Keratinocyte (primary cell): ENCODE measurements at regions not wholly inside any gene's neighbourhood (a gene's known extent, or its start where the extent isn't known, plus 50 kb on each side); places are given as distances from the start of the nearest gene placed in this dataset.

Source experiments
- DNase-seq: peaks from one replicate; pipeline ENCODE4 v3.0.0-alpha.2; 2011; ENCODE audit warnings: low read depth, missing footprints, low spot score
- FAIRE-seq: peaks from 2 replicates; lab custom pipeline; 2011; peaks lifted over from hg19 to GRCh38; lab: Jason Lieb, UNC
- H2AFZ ChIP-seq: 2 replicates; pipeline ENCODE4 v1.6.0; 2012; ENCODE audit warnings: low read length, control low read depth, inconsistent platforms; ENCODE audit not compliant: control insufficient read depth
- H3K27ac ChIP-seq: 2 replicates; pipeline ENCODE4 v1.5.1; 2011; ENCODE audit warnings: low read length; ENCODE audit not compliant: control insufficient read depth, insufficient read depth
- H3K27me3 ChIP-seq: 3 replicates; pipeline ENCODE4 v1.6.0; 2011; ENCODE audit warnings: low read length; ENCODE audit not compliant: control insufficient read depth, insufficient read depth; ENCODE audit errors: extremely low read depth
- H3K36me3 ChIP-seq, 2 experiments: 2 replicates in 1 of 2; 3 replicates in 1 of 2; pipeline ENCODE4 v1.5.1; 2011; ENCODE audit warnings: low read length in 2 of 2, mild to moderate bottlenecking in 1 of 2; ENCODE audit not compliant: control insufficient read depth in 2 of 2, insufficient read depth in 2 of 2; ENCODE audit errors: extremely low read depth in 1 of 2
- H3K4me1 ChIP-seq: 3 replicates; pipeline ENCODE4 v1.5.1; 2011; ENCODE audit warnings: low read length; ENCODE audit not compliant: control insufficient read depth, insufficient read depth; ENCODE audit errors: extremely low read depth
- H3K4me2 ChIP-seq: 3 replicates; pipeline ENCODE4 v1.6.0; 2011; ENCODE audit warnings: low read depth, low read length; ENCODE audit not compliant: control insufficient read depth, insufficient read depth; ENCODE audit errors: extremely low read depth
- H3K4me3 ChIP-seq, 3 experiments: fragments of 200-600 bp in 1 of 3; sonication (generic) in 1 of 3; 2 replicates in 2 of 3; 3 replicates in 1 of 3; pipeline ENCODE4 v1.5.1; 2011 to 2016; ENCODE audit warnings: low read length in 3 of 3, mild to moderate bottlenecking in 3 of 3, control low read depth in 2 of 3, inconsistent platforms in 1 of 3, low read depth in 1 of 3, mixed read lengths in 1 of 3, mixed run types in 1 of 3, moderate library complexity in 1 of 3; ENCODE audit not compliant: control insufficient read depth in 2 of 3, insufficient read depth in 2 of 3; ENCODE audit errors: extremely low read depth in 1 of 3
- H3K79me2 ChIP-seq: 2 replicates; pipeline ENCODE4 v1.6.0; 2012; ENCODE audit warnings: low read length; ENCODE audit not compliant: control insufficient read depth, insufficient read depth
- H3K9ac ChIP-seq: 3 replicates; pipeline ENCODE4 v1.6.0; 2011; ENCODE audit warnings: low read length; ENCODE audit not compliant: control insufficient read depth, insufficient read depth; ENCODE audit errors: extremely low read depth
- H3K9me1 ChIP-seq: 3 replicates; pipeline ENCODE4 v1.6.0; 2011; ENCODE audit warnings: low read length; ENCODE audit not compliant: control insufficient read depth, insufficient read depth; ENCODE audit errors: extremely low read depth
- H3K9me3 ChIP-seq: 2 replicates; pipeline ENCODE4 v1.5.1; 2012; ENCODE audit warnings: low read depth, low read length; ENCODE audit not compliant: control insufficient read depth
- H4K20me1 ChIP-seq: 3 replicates; pipeline ENCODE4 v1.6.0; 2011; ENCODE audit warnings: low read length; ENCODE audit not compliant: control insufficient read depth, insufficient read depth; ENCODE audit errors: extremely low read depth
- EZH2 ChIP-seq: IDR thresholded peaks from one replicate; pipeline ENCODE4 v1.6.1; 2012; ENCODE audit warnings: inconsistent platforms, mild to moderate bottlenecking, low read length, moderate library complexity
- dilution Hi-C: fragments of 300-500 bp; cut with MboI; formaldehyde crosslinking; loops from one replicate; pipeline ENCODE4 v1.7.0; 2020; ENCODE audit warnings: low sequenced_read_pairs; ENCODE audit not compliant: extremely low pct_ligation_motif_present
- TF ChIP-seq, protein P1 (sequence below), 3 experiments: IDR thresholded peaks in 1 of 3; conservative IDR thresholded peaks in 1 of 3; optimal IDR thresholded peaks in 1 of 3; 2 replicates in 2 of 3; 3 replicates in 1 of 3; pipeline versions ENCODE3 to v1.5.1; 2011; ENCODE audit warnings: low read length in 3 of 3, mild to moderate bottlenecking in 3 of 3, moderate library complexity in 2 of 3, control low read depth in 1 of 3, inconsistent platforms in 1 of 3; ENCODE audit not compliant: insufficient read depth in 2 of 3; ENCODE audit errors: extremely low read depth in 1 of 3

DNA sequence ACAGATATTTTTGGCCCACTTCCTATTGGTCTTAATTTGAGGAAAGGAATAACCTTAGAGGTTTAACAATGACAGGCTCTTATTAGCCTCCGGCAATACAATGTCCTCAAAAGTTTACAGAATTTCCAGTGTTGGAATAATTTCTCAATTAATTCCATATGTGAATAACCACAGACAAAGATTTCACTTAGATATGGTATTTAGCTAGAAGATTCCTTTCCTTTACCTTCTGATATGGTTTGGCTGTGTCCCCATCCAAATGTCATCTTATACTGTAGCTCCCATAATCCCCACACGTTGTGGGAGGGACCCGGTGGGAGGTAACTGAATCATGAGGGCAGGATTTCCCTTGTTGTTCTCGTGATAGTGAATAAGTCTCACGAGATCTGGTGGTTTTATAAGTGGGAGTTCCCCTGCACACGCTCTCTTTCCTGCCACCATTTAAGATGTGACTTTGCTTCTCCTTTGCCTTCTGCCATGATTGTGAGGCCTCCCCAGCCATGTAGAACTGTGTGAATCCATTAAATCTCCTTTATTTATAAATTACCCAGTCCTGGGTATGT is 54.9 kb upstream of the RGS7 start:
- Histone ChIP-seq H3K4me2 (no peak overlapping the region), H4K20me1 (no peaks in the 10 kb centered on the region), H3K27me3 (no peaks in the 10 kb centered on the region), H3K36me3 (no peaks in the 10 kb centered on the region), H3K9ac (no peak overlapping the region), H3K4me1 (no peaks in the 10 kb centered on the region), H2AFZ (no peak overlapping the region), H3K9me1 (no peaks in the 10 kb centered on the region), H3K27ac (no peak overlapping the region), H3K4me3 (no peak overlapping the region), H3K79me2 (no peaks in the 10 kb centered on the region), H3K9me3 (no peaks in the 10 kb centered on the region)
- TF ChIP-seq, protein P1, sequence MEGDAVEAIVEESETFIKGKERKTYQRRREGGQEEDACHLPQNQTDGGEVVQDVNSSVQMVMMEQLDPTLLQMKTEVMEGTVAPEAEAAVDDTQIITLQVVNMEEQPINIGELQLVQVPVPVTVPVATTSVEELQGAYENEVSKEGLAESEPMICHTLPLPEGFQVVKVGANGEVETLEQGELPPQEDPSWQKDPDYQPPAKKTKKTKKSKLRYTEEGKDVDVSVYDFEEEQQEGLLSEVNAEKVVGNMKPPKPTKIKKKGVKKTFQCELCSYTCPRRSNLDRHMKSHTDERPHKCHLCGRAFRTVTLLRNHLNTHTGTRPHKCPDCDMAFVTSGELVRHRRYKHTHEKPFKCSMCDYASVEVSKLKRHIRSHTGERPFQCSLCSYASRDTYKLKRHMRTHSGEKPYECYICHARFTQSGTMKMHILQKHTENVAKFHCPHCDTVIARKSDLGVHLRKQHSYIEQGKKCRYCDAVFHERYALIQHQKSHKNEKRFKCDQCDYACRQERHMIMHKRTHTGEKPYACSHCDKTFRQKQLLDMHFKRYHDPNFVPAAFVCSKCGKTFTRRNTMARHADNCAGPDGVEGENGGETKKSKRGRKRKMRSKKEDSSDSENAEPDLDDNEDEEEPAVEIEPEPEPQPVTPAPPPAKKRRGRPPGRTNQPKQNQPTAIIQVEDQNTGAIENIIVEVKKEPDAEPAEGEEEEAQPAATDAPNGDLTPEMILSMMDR (optimal IDR thresholded peaks at IDR 0.05 in 1 of 3, IDR thresholded peaks at IDR 0.05 in 1 of 3, conservative IDR thresholded peaks at IDR 0.05 in 1 of 3; ENCODE audit: extremely low read depth in 1 of 3, insufficient read depth in 2 of 3, low read length in 3 of 3): no peak
- TF ChIP-seq EZH2: no peak
- FAIRE-seq (no peak), DNase-seq (no peak)
- dilution Hi-C loops: no loop called here

DNA sequence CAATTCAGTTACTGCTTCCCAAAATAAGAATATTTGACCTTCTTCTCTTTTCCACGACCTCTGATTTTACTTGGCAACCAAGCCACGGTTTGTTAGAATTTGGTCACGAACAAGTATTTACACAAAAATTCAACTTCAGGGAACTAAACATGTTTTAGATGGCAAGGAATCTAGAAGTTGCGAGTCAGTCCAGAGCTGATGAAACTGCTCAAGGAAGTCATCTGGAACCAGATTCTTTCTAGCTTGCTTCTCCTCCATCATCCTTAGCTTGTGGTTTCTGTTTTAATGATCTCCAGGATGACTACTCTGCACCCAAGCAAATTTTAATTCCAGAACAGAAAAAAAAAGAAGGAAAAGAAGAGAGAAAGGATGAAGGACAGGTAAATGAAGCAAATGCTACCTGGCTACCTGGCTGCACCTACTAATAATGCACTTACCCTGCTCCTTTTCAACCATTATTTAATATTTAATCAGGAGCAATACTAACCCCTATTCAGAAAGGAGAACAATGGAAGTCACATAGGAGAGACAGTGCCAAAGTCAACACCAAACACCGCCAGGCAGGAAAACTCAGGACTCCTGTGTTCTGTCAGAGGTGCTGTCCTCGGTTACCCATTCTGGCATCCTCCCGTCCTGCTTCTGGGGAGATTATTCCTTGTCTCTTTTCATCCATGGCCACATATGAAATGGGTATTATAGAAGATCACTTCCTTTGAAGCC is 54.2 kb upstream of the RGS7 start:
- H2AFZ ChIP-seq: no peak overlapping the region
- TF ChIP-seq EZH2: no peak
- TF ChIP-seq, protein P1 (optimal IDR thresholded peaks at IDR 0.05 in 1 of 3, IDR thresholded peaks at IDR 0.05 in 1 of 3, conservative IDR thresholded peaks at IDR 0.05 in 1 of 3; ENCODE audit: extremely low read depth in 1 of 3, insufficient read depth in 2 of 3, low read length in 3 of 3): no peak
- H3K36me3 ChIP-seq: no peaks in the 10 kb centered on the region
- H3K4me1 ChIP-seq: no peaks in the 10 kb centered on the region
- H3K27ac ChIP-seq: no peak overlapping the region
- DNase-seq: no peak
- no peak for FAIRE-seq
- no peaks in the 10 kb centered on the region for H3K9me3 ChIP-seq
- no peaks in the 10 kb centered on the region for H4K20me1 ChIP-seq
- H3K9ac ChIP-seq: no peak overlapping the region
- no peak overlapping the region for H3K4me3 ChIP-seq
- dilution Hi-C loops: no loop called here
- no peak overlapping the region for H3K4me2 ChIP-seq
- no peaks in the 10 kb centered on the region for H3K9me1 ChIP-seq
- no peaks in the 10 kb centered on the region for H3K27me3 ChIP-seq
- no peaks in the 10 kb centered on the region for H3K79me2 ChIP-seq
